Fibroblast of pulmonary artery (primary cell): ENCODE measurements at regions not wholly inside any gene's neighbourhood (a gene's known extent, or its start where the extent isn't known, plus 50 kb on each side); places are given as distances from the start of the nearest gene placed in this dataset.
A peak's percentile ranks its signal among the peaks of the same experiment; 100 is the strongest.

Experiments
- DNase-seq: peaks from one replicate; pipeline ENCODE4 v3.0.0-alpha.2; 2010; ENCODE audit warnings: low read depth
- H3K4me3 ChIP-seq: replicated peaks from 2 replicates; pipeline ENCODE4 v1.5.1; 2011; ENCODE audit warnings: low read depth, mild to moderate bottlenecking, control low read depth, low read length, moderate library complexity
- CTCF ChIP-seq: IDR thresholded peaks from 2 replicates; pipeline ENCODE4 v1.5.1; 2011; ENCODE audit warnings: mild to moderate bottlenecking, control low read depth, low read length, inconsistent platforms; ENCODE audit errors: missing control alignments

- no peak overlapping the region for H3K4me3 ChIP-seq
- no peak for TF ChIP-seq CTCF
- DNase-seq = no peak
Measured at GRCh38 chr1:37400466-37401225, 73.7 kb upstream of the ZC3H12A start.

- no peak for TF ChIP-seq CTCF
- DNase-seq = no peak
- no peak overlapping the region for H3K4me3 ChIP-seq
Measured at GRCh38 chr1:37403166-37403565, 71.2 kb upstream of the ZC3H12A start.

GRCh38 chr1:37404711-37405110 is 69.7 kb upstream of the ZC3H12A start:
- no peak overlapping the region for H3K4me3 ChIP-seq
- DNase-seq = no peak
- TF ChIP-seq CTCF = no peak

GRCh38 chr1:37410105-37410504 is 64.3 kb upstream of the ZC3H12A start:
- no peak overlapping the region for H3K4me3 ChIP-seq
- no peak for DNase-seq
- TF ChIP-seq CTCF = no peak

- peak; percentile 35 for DNase-seq
- TF ChIP-seq CTCF = no peak
- no peak overlapping the region for H3K4me3 ChIP-seq
Measured at GRCh38 chr1:37410815-37411214, 63.6 kb upstream of the ZC3H12A start.

- no peak for TF ChIP-seq CTCF
- H3K4me3 ChIP-seq = no peak overlapping the region
- DNase-seq = no peak
Measured at GRCh38 chr1:37415611-37416244, 58.7 kb upstream of the ZC3H12A start.

GRCh38 chr1:37420456-37420855 is 53.9 kb upstream of the ZC3H12A start:
- no peak for TF ChIP-seq CTCF
- no peak overlapping the region for H3K4me3 ChIP-seq

More at GRCh38 chr1:37420456-37420855, 53.9 kb upstream of the ZC3H12A start:
- peak; percentile 45 for DNase-seq
